Calu3 (cell line): ENCODE measurements at regions not wholly inside any gene's neighbourhood (a gene's known extent, or its start where the extent isn't known, plus 50 kb on each side); places are given as distances from the start of the nearest gene placed in this dataset.

Experiments
- BruUV-seq: library from RNA; stranded (reverse); fragments of 400-500 nt; replicated peaks from 2 replicates; lab custom pipeline; 2021; lab: Mats Ljungman, UMichigan
- CTCF ChIA-PET: fragments of 300-600 bp; sonication (Branson Sonifier 250); formaldehyde crosslinking; loops from one replicate; lab custom pipeline; 2022; ENCODE audit warnings: antibody characterized with exemption; lab: Charles Lee
- DNase-seq: peaks from one replicate; pipeline ENCODE4 v3.0.0; 2022
- H3K27ac Mint-ChIP-seq: one replicate; pipeline ENCODE4 v1.8.0; 2022; ENCODE audit warnings: mixed read lengths; ENCODE audit not compliant: unreplicated experiment
- H3K27me3 Mint-ChIP-seq: one replicate; pipeline ENCODE4 v1.8.0; 2022; ENCODE audit warnings: mixed read lengths; ENCODE audit not compliant: unreplicated experiment
- H3K36me3 Mint-ChIP-seq: one replicate; pipeline ENCODE4 v1.8.0; 2022; ENCODE audit warnings: mild to moderate bottlenecking, moderate library complexity, mixed read lengths; ENCODE audit not compliant: insufficient read depth, unreplicated experiment
- H3K4me1 Mint-ChIP-seq: one replicate; pipeline ENCODE4 v1.8.0; 2022; ENCODE audit warnings: mild to moderate bottlenecking, low read depth, mixed read lengths; ENCODE audit not compliant: unreplicated experiment
- H3K4me3 Mint-ChIP-seq: one replicate; pipeline ENCODE4 v1.8.0; 2022; ENCODE audit warnings: mild to moderate bottlenecking, low read depth, moderate library complexity, mixed read lengths; ENCODE audit not compliant: unreplicated experiment
- H3K9me3 Mint-ChIP-seq: one replicate; pipeline ENCODE4 v1.8.0; 2022; ENCODE audit warnings: low read depth, mixed read lengths; ENCODE audit not compliant: unreplicated experiment
- intact Hi-C: fragments of 100-400 bp; cut with micrococcal nuclease; formaldehyde crosslinking; loops from one replicate; pipeline ENCODE4 v1.10.0; 2022; ENCODE audit not compliant: unreplicated experiment
- TF ChIP-seq, protein P1 (sequence below): fragments of 200-600 bp; IDR thresholded peaks from one replicate; pipeline ENCODE4 v1.8.0; 2022; ENCODE audit warnings: antibody characterized with exemption; ENCODE audit not compliant: unreplicated experiment

DNA sequence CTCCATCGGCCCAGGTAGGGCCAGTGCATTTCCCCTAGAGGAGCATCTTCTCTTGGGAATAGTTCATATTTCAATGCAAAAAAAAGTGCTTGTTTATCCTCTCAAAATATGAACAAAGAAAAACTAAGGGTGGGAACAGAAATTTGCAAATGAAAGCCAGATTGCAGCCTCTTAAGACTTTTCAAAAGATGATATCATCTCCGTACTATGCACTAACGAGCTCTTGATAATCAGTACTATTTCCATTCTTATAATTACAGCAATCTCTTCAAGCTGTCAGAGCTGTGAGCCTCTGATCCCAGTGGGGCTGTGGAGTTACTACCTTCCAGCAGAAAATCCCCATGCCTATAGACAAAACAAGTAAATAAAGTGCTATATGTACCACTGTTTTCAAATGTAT is 77.1 kb downstream of the SOD2 start:
- CTCF ChIA-PET: no interaction called here
- TF ChIP-seq, protein P1, sequence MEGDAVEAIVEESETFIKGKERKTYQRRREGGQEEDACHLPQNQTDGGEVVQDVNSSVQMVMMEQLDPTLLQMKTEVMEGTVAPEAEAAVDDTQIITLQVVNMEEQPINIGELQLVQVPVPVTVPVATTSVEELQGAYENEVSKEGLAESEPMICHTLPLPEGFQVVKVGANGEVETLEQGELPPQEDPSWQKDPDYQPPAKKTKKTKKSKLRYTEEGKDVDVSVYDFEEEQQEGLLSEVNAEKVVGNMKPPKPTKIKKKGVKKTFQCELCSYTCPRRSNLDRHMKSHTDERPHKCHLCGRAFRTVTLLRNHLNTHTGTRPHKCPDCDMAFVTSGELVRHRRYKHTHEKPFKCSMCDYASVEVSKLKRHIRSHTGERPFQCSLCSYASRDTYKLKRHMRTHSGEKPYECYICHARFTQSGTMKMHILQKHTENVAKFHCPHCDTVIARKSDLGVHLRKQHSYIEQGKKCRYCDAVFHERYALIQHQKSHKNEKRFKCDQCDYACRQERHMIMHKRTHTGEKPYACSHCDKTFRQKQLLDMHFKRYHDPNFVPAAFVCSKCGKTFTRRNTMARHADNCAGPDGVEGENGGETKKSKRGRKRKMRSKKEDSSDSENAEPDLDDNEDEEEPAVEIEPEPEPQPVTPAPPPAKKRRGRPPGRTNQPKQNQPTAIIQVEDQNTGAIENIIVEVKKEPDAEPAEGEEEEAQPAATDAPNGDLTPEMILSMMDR: no peak
- peaks cover 18% of the 10 kb centered on the region for H3K27me3 Mint-ChIP-seq
- no TSS peak for BruUV-seq
- no peaks in the 10 kb centered on the region for H3K4me1 Mint-ChIP-seq
- intact Hi-C loops: no loop called here
- no peak overlapping the region for H3K4me3 Mint-ChIP-seq
- H3K27ac Mint-ChIP-seq: no peak overlapping the region
- DNase-seq: no peak
- no peaks in the 10 kb centered on the region for H3K9me3 Mint-ChIP-seq
- no peaks in the 10 kb centered on the region for H3K36me3 Mint-ChIP-seq

DNA sequence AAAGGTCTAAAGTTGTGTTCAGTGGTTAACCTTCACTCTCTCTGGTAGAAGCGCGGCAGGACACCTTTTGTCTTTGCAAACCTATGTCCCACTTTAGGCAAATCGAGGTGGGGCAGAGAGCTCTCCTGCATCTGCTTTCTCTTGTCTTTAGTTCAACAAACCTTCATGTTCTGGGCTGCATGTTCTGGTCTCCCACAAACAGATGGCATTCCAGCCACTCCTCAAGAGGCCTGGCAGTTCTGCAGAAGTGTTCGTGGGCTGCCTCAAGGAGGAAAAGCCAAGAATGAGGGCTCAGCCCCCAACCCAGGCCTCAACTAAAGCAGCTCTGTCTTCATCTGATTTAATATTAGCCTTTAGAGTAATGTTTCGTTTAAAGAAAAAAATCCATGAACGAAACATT is 82.2 kb downstream of the SOD2 start:
- TF ChIP-seq, protein P1: no peak
- no peak for DNase-seq
- H3K36me3 Mint-ChIP-seq: no peaks in the 10 kb centered on the region
- BruUV-seq: no TSS peak
- H3K27me3 Mint-ChIP-seq: no peaks in the 10 kb centered on the region
- H3K9me3 Mint-ChIP-seq: no peaks in the 10 kb centered on the region
- H3K4me3 Mint-ChIP-seq: no peak overlapping the region
- no peaks in the 10 kb centered on the region for H3K4me1 Mint-ChIP-seq
- CTCF ChIA-PET: no interaction called here
- no peak overlapping the region for H3K27ac Mint-ChIP-seq
- intact Hi-C loops: no loop called here

DNA sequence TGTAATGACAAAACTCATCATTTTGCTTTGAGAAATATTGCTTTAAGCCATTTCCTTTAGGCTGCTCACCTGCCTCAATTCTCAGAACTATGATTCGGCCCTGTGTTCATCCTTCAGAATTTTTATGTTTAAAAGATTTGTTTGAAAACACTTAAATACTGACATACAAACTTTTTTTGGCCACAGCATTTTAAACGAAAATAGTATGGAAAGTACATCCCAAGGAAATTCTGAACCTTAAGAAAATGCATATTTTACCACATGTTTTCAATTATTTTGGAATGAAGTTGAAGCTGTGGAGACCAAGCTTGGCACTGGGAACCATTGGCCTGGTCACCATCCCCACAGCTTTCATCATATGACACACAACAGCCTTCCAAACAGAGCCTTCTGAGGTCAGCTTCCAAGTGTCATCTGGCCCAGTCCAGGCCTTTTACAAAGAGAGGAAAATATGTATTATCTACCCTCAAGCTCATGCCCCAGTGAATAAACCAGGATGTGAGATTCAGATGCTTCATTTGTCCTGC is 83.3 kb downstream of the SOD2 start:
- no peaks in the 10 kb centered on the region for H3K9me3 Mint-ChIP-seq
- no peak for DNase-seq
- no peaks in the 10 kb centered on the region for H3K36me3 Mint-ChIP-seq
- H3K4me1 Mint-ChIP-seq: no peaks in the 10 kb centered on the region
- no peak overlapping the region for H3K4me3 Mint-ChIP-seq
- BruUV-seq: no TSS peak
- no peaks in the 10 kb centered on the region for H3K27me3 Mint-ChIP-seq
- intact Hi-C loops: loop anchor here (2.0 to 10.0 kb wide), 2 partner anchors 355 to 435 kb away; no protein-coding TSS in a partner anchor
- CTCF ChIA-PET: interaction anchor here (0.6 kb wide), 1 partner anchor 9 kb away, joined by 3 read pairs; no protein-coding TSS in a partner anchor
- TF ChIP-seq, protein P1: no peak
- no peak overlapping the region for H3K27ac Mint-ChIP-seq

DNA sequence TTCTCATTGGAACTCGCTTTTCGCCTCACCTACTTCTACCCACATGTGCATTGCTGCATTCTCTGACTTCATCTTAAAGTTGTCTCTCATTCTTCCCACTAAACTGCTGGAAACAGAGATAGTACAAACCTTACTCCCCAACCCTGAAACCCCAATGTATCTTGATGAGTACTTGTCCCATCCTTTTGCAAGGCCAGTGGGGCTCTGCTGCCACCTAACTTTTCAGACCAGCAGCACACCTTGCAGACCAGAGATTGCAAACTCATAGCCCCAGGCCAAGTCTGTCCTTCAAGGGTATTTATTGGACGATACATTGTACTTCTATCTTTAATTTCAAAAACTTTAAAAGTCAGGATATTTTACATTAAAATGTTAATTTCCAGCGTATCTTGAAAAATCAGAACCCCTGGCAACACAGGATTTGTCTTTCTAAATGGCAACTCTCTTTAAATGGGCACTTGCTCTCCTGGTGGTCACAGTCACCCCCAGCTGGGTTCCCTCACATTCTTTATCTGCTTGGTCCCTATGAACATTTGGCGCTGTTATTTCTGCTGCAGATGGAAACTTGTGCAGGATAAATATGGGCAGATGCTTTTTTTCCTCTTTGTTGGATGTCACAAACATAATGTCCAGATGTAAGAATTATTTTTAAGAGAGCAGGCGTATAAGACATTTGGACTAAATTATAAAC is 83.9 kb downstream of the SOD2 start:
- Mint-ChIP-seq H3K9me3 (peaks cover 3% of the 10 kb centered on the region), H3K4me1 (no peaks in the 10 kb centered on the region), H3K36me3 (no peaks in the 10 kb centered on the region), H3K27ac (no peak overlapping the region), H3K4me3 (no peak overlapping the region), H3K27me3 (no peaks in the 10 kb centered on the region)
- DNase-seq: peak; percentile 58
- CTCF ChIA-PET: interaction anchor here (0.6 kb wide), 2 partner anchors 25 to 356 kb away, joined by 3 read pairs; no protein-coding TSS in a partner anchor
- BruUV-seq: no TSS peak
- TF ChIP-seq, protein P1: peak; percentile 67
- intact Hi-C loops: loop anchor here (2.0 to 10.0 kb wide), 2 partner anchors 354 to 434 kb away; no protein-coding TSS in a partner anchor
